SU-DHL-6 (cell line): ENCODE measurements at regions not wholly inside any gene's neighbourhood (a gene's known extent, or its start where the extent isn't known, plus 50 kb on each side); places are given as distances from the start of the nearest gene placed in this dataset.

Source experiments
- CTCF ChIP-seq: fragments of 200-600 bp; sonication (generic); IDR thresholded peaks from one replicate; pipeline ENCODE4 v1.5.1; 2017; ENCODE audit warnings: antibody characterized with exemption, mild to moderate bottlenecking, low read length, moderate library complexity; ENCODE audit not compliant: insufficient read depth, poor library complexity, severe bottlenecking
- EZH2phosphoT487 ChIP-seq: fragments of 200-600 bp; sonication (generic), shearing (Covaris generic); conservative IDR thresholded peaks from 2 replicates; pipeline ENCODE4 v1.6.1; 2018; ENCODE audit warnings: mild to moderate bottlenecking, antibody characterized with exemption, low read length, moderate library complexity, mixed read lengths

DNA sequence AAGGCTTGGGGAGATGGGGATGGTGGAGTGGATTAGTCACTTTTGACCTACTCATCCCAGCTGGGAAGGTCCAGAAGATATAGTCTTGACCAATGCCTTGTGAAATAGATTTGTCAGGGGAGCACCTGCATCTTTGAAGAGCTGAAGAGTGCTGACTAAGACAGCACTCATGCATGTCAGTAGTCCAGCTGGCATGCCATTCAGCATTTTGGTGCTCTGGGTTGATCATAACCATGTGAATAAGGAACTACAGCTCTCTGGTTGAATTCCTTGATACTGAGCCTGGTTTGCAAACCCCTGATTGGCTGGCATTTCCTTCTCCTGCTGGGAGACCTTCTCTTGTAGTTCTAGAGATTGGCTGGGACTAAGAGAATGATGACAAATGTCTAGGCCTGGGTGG lies 106.8 kb upstream of the ALX4 start:
- TF ChIP-seq CTCF: no peak
- TF ChIP-seq EZH2phosphoT487: no peak
